ENCODE measurements at regions not wholly inside any gene's neighbourhood (a gene's known extent, or its start where the extent isn't known, plus 50 kb on each side); places are given as distances from the start of the nearest gene placed in this dataset.

- no peak overlapping the region for H3K27ac ChIP-seq (ENCODE audit: low read length)
- DNase-seq: no peak
- H3K36me3 ChIP-seq (ENCODE audit: insufficient read depth, low read length): no peaks in the 10 kb centered on the region
- no peak overlapping the region for H3K4me3 ChIP-seq (ENCODE audit: low read length)
- H3K4me2 ChIP-seq (ENCODE audit: low read depth, low read length, poor library complexity, severe bottlenecking): no peak overlapping the region
- H3K79me2 ChIP-seq (ENCODE audit: low read length): no peaks in the 10 kb centered on the region
- no peaks in the 10 kb centered on the region for H3K27me3 ChIP-seq (ENCODE audit: low read length)
- H2AFZ ChIP-seq (ENCODE audit: low read length): no peak overlapping the region
- H3K4me1 ChIP-seq (ENCODE audit: low read length): no peaks in the 10 kb centered on the region
- H3K9ac ChIP-seq (ENCODE audit: low read length): no peak overlapping the region
- no peaks in the 10 kb centered on the region for H3K9me2 ChIP-seq (replicated peaks; ENCODE audit: insufficient read depth, low read length)
- no peaks in the 10 kb centered on the region for H3K9me3 ChIP-seq (ENCODE audit: low read length)
- H4K20me1 ChIP-seq (ENCODE audit: insufficient read depth, low read depth, low read length): no peaks in the 10 kb centered on the region
These were observed 299.8 kb upstream of the SALL1 start for GRCh38 chr16:51450909-51451308.

DNA sequence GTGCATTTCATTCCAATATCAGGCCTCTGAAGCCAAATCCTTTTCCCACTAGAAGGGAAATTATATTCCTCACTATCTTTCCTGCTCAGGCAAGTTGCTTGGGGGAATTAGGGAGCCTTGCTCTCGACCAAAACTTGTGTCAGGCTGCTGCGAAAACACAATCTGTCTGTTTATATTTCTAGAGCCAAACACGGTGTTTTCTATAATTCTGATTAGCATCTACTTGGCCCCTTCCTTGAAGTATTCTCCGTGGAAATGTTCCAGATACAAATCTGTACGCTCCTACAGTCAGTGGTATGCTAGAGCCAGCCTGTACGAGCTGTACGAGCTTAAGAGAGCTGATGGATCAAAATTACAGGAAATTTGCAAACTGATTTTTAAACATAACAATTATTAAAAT, 299.3 kb upstream of the SALL1 start:
- Histone ChIP-seq H3K27me3 (ENCODE audit: low read length) (no peaks in the 10 kb centered on the region), H3K4me1 (ENCODE audit: low read length) (no peaks in the 10 kb centered on the region), H4K20me1 (ENCODE audit: insufficient read depth, low read depth, low read length) (no peaks in the 10 kb centered on the region), H3K79me2 (ENCODE audit: low read length) (no peaks in the 10 kb centered on the region), H3K36me3 (ENCODE audit: insufficient read depth, low read length) (no peaks in the 10 kb centered on the region), H3K9me2 (replicated peaks; ENCODE audit: insufficient read depth, low read length) (no peaks in the 10 kb centered on the region), H3K4me3 (ENCODE audit: low read length) (no peak overlapping the region), H3K4me2 (ENCODE audit: low read depth, low read length, poor library complexity, severe bottlenecking) (no peak overlapping the region), H3K9ac (ENCODE audit: low read length) (no peak overlapping the region), H3K27ac (ENCODE audit: low read length) (no peak overlapping the region), H2AFZ (ENCODE audit: low read length) (no peak overlapping the region), H3K9me3 (ENCODE audit: low read length) (no peaks in the 10 kb centered on the region)
- no peak for DNase-seq

DNA sequence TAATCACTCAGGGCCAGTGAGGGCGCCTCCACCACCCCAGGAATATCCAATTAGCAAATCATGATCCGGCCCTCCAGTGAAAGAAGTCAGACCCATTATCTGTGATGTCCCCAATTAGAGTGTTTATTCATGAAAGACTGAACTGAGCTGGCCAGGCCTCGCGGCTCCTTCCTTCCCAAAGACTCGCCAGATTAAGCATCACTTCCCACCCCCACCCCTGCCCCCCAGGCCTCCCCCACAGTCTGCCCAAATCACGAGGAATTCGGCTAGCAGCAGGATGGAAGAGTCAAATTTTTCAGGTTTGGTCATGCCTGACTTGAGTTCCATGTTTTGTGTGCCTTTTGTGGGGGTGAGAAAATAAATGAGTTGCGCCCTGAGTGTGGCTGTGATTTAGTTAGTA, 298.4 kb upstream of the SALL1 start:
- H3K4me3 ChIP-seq (ENCODE audit: low read length): no peak overlapping the region
- H3K4me2 ChIP-seq (ENCODE audit: low read depth, low read length, poor library complexity, severe bottlenecking): no peak overlapping the region
- no peaks in the 10 kb centered on the region for H4K20me1 ChIP-seq (ENCODE audit: insufficient read depth, low read depth, low read length)
- no peaks in the 10 kb centered on the region for H3K9me3 ChIP-seq (ENCODE audit: low read length)
- no peaks in the 10 kb centered on the region for H3K36me3 ChIP-seq (ENCODE audit: insufficient read depth, low read length)
- no peaks in the 10 kb centered on the region for H3K9me2 ChIP-seq (replicated peaks; ENCODE audit: insufficient read depth, low read length)
- H3K9ac ChIP-seq (ENCODE audit: low read length): no peak overlapping the region
- H2AFZ ChIP-seq (ENCODE audit: low read length): no peak overlapping the region
- no peak overlapping the region for H3K27ac ChIP-seq (ENCODE audit: low read length)
- no peak for DNase-seq
- no peaks in the 10 kb centered on the region for H3K4me1 ChIP-seq (ENCODE audit: low read length)
- no peaks in the 10 kb centered on the region for H3K27me3 ChIP-seq (ENCODE audit: low read length)
- H3K79me2 ChIP-seq (ENCODE audit: low read length): no peaks in the 10 kb centered on the region

DNA sequence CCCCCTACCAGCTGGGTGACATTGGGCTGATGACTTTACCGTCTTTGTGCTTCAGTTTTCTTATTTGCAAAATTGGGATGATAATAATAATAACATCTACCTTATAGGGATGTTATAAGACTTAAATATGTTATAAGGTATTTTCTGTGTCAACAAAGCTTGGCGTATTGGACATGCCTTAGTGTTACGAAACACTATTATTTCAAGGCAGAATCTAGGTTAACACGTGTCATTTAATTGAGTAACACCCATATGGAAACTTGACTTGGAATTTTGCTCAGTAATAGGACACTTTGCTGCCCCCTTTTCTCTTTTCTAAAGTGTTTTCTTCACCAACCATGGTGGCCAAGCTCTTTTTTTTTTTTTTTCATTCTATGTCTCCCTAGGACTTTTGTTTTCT, 294.2 kb upstream of the SALL1 start:
- DNase-seq: no peak
- Histone ChIP-seq H3K27ac (ENCODE audit: low read length) (no peak overlapping the region), H3K9me3 (ENCODE audit: low read length) (no peaks in the 10 kb centered on the region), H3K4me3 (ENCODE audit: low read length) (no peak overlapping the region), H3K4me1 (ENCODE audit: low read length) (no peaks in the 10 kb centered on the region), H3K9ac (ENCODE audit: low read length) (no peak overlapping the region), H3K36me3 (ENCODE audit: insufficient read depth, low read length) (no peaks in the 10 kb centered on the region), H3K27me3 (ENCODE audit: low read length) (no peaks in the 10 kb centered on the region), H3K4me2 (ENCODE audit: low read depth, low read length, poor library complexity, severe bottlenecking) (no peak overlapping the region), H4K20me1 (ENCODE audit: insufficient read depth, low read depth, low read length) (no peaks in the 10 kb centered on the region), H3K9me2 (replicated peaks; ENCODE audit: insufficient read depth, low read length) (no peaks in the 10 kb centered on the region), H3K79me2 (ENCODE audit: low read length) (no peaks in the 10 kb centered on the region), H2AFZ (ENCODE audit: low read length) (no peak overlapping the region)

DNA sequence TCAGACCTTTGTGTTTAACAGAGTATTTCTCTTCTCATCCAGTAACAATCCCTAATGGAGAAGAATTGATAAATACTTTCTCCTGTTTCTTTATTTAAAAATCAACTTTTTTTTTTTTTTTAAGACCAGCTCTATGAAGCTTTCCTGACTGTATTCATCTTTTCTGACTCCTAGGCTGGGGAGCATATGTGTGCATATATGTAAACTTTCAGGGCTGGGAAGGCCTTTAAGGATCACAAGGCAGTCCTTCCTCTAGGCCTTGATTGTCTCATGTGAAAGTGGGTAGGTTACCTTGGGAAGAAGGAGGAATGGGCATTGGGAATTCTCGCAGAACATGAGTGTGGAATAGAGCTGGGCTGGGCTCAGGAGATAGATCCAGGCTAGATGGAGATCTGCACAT, 292.9 kb upstream of the SALL1 start:
- H3K27ac ChIP-seq (ENCODE audit: low read length): no peak overlapping the region

DNA sequence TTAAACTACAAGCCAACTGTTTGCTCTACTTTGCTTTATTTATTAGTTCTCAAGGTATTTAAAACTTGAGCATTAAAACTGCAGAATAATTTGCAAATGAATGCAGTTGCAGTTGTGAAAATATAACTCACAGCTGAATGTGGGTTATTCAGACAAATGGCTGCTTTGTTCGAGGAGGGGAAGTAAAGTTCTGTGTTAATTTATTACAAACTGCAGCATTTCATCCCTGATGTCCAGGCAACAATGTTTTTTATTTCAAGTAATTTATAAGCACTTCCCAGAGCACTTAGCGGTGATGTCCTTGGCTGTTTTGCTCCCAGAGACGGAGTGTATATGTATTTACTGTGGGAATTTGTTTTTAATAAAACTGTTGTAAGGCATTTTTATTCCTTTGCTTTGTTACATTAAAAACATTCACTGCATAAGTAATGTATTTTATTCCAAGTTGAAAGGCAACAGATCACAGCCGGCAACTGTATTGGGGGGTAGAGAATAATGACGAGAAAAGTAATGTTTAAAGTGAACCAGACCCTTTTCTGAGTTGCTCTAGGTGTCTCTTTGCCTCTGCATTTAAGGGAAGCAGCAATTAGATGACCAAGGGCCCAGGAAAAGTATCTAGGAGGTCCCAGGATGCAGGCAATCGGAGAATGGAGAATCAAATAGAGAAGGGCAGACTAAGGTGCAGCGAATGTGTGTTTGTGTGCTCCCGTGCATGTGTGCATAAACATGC, 291.2 kb upstream of the SALL1 start:
- Histone ChIP-seq H3K4me2 (ENCODE audit: low read depth, low read length, poor library complexity, severe bottlenecking) (no peak overlapping the region), H3K9me2 (replicated peaks; ENCODE audit: insufficient read depth, low read length) (no peaks in the 10 kb centered on the region), H3K9me3 (ENCODE audit: low read length) (no peaks in the 10 kb centered on the region), H3K27ac (ENCODE audit: low read length) (no peak overlapping the region), H3K27me3 (ENCODE audit: low read length) (no peaks in the 10 kb centered on the region), H3K9ac (ENCODE audit: low read length) (no peak overlapping the region), H4K20me1 (ENCODE audit: insufficient read depth, low read depth, low read length) (no peaks in the 10 kb centered on the region), H3K79me2 (ENCODE audit: low read length) (no peaks in the 10 kb centered on the region), H3K36me3 (ENCODE audit: insufficient read depth, low read length) (no peaks in the 10 kb centered on the region), H3K4me3 (ENCODE audit: low read length) (no peak overlapping the region), H3K4me1 (ENCODE audit: low read length) (no peaks in the 10 kb centered on the region), H2AFZ (ENCODE audit: low read length) (no peak overlapping the region)
- DNase-seq: no peak

More for the DNA sequence above, 292.9 kb upstream of the SALL1 start:
- Histone ChIP-seq H2AFZ (ENCODE audit: low read length) (no peak overlapping the region), H3K36me3 (ENCODE audit: insufficient read depth, low read length) (no peaks in the 10 kb centered on the region), H3K4me3 (ENCODE audit: low read length) (no peak overlapping the region), H3K9me3 (ENCODE audit: low read length) (no peaks in the 10 kb centered on the region), H3K9ac (ENCODE audit: low read length) (no peak overlapping the region), H4K20me1 (ENCODE audit: insufficient read depth, low read depth, low read length) (no peaks in the 10 kb centered on the region), H3K79me2 (ENCODE audit: low read length) (no peaks in the 10 kb centered on the region), H3K27me3 (ENCODE audit: low read length) (no peaks in the 10 kb centered on the region), H3K9me2 (replicated peaks; ENCODE audit: insufficient read depth, low read length) (no peaks in the 10 kb centered on the region), H3K4me1 (ENCODE audit: low read length) (no peaks in the 10 kb centered on the region), H3K4me2 (ENCODE audit: low read depth, low read length, poor library complexity, severe bottlenecking) (no peak overlapping the region)
- no peak for DNase-seq

- no peaks in the 10 kb centered on the region for H3K79me2 ChIP-seq (ENCODE audit: low read length)
- no peaks in the 10 kb centered on the region for H3K9me3 ChIP-seq (ENCODE audit: low read length)
- H3K9me2 ChIP-seq (replicated peaks; ENCODE audit: insufficient read depth, low read length): no peaks in the 10 kb centered on the region
- DNase-seq: no peak
- H3K27ac ChIP-seq (ENCODE audit: low read length): no peak overlapping the region
- H2AFZ ChIP-seq (ENCODE audit: low read length): no peak overlapping the region
- H3K4me1 ChIP-seq (ENCODE audit: low read length): no peaks in the 10 kb centered on the region
- H3K4me2 ChIP-seq (ENCODE audit: low read depth, low read length, poor library complexity, severe bottlenecking): no peak overlapping the region
- no peak overlapping the region for H3K4me3 ChIP-seq (ENCODE audit: low read length)
- H3K27me3 ChIP-seq (ENCODE audit: low read length): no peaks in the 10 kb centered on the region
- no peaks in the 10 kb centered on the region for H4K20me1 ChIP-seq (ENCODE audit: insufficient read depth, low read depth, low read length)
- no peak overlapping the region for H3K9ac ChIP-seq (ENCODE audit: low read length)
- H3K36me3 ChIP-seq (ENCODE audit: insufficient read depth, low read length): no peaks in the 10 kb centered on the region
These were observed 289.2 kb upstream of the SALL1 start for GRCh38 chr16:51440131-51440889.

GRCh38 chr16:51439271-51439670, 288.2 kb upstream of the SALL1 start:
- H3K4me3 ChIP-seq (ENCODE audit: low read length): no peak overlapping the region
- DNase-seq: no peak
- H3K9me2 ChIP-seq (replicated peaks; ENCODE audit: insufficient read depth, low read length): no peaks in the 10 kb centered on the region
- H3K27me3 ChIP-seq (ENCODE audit: low read length): no peaks in the 10 kb centered on the region
- H3K9ac ChIP-seq (ENCODE audit: low read length): no peak overlapping the region
- no peak overlapping the region for H2AFZ ChIP-seq (ENCODE audit: low read length)
- no peaks in the 10 kb centered on the region for H3K36me3 ChIP-seq (ENCODE audit: insufficient read depth, low read length)
- no peaks in the 10 kb centered on the region for H3K4me1 ChIP-seq (ENCODE audit: low read length)
- no peaks in the 10 kb centered on the region for H3K79me2 ChIP-seq (ENCODE audit: low read length)
- H3K4me2 ChIP-seq (ENCODE audit: low read depth, low read length, poor library complexity, severe bottlenecking): no peak overlapping the region
- H4K20me1 ChIP-seq (ENCODE audit: insufficient read depth, low read depth, low read length): no peaks in the 10 kb centered on the region
- H3K9me3 ChIP-seq (ENCODE audit: low read length): no peaks in the 10 kb centered on the region
- no peak overlapping the region for H3K27ac ChIP-seq (ENCODE audit: low read length)

All from Karpas-422 (cell line).